Hepatocyte (in vitro differentiated cells): ENCODE measurements at regions not wholly inside any gene's neighbourhood (a gene's known extent, or its start where the extent isn't known, plus 50 kb on each side); places are given as distances from the start of the nearest gene placed in this dataset.

Source experiments
- DNase-seq: peaks from one replicate; pipeline ENCODE4 v3.0.0-alpha.2; 2016; ENCODE audit warnings: low spot score
- H2AFZ ChIP-seq: fragments of 200-600 bp; sonication (generic); 2 replicates; pipeline ENCODE4 v1.6.0; 2016; ENCODE audit warnings: antibody characterized with exemption, mild to moderate bottlenecking
- H3K27ac ChIP-seq: fragments of 200-600 bp; sonication (generic); 2 replicates; pipeline ENCODE4 v1.5.1; 2016; ENCODE audit warnings: mild to moderate bottlenecking
- H3K27me3 ChIP-seq: fragments of 200-600 bp; sonication (generic); 2 replicates; pipeline ENCODE4 v1.6.1; 2016
- H3K36me3 ChIP-seq: fragments of 200-600 bp; sonication (generic); replicated peaks from 2 replicates; pipeline ENCODE4 v1.5.1; 2016; ENCODE audit warnings: low read depth; ENCODE audit not compliant: insufficient read depth
- H3K4me1 ChIP-seq: fragments of 200-600 bp; sonication (generic); 2 replicates; pipeline ENCODE4 v1.5.1; 2016; ENCODE audit warnings: mild to moderate bottlenecking, moderate library complexity; ENCODE audit not compliant: insufficient read depth
- H3K4me2 ChIP-seq: fragments of 200-600 bp; sonication (generic); 2 replicates; pipeline ENCODE4 v1.6.0; 2016
- H3K4me3 ChIP-seq: fragments of 200-600 bp; sonication (generic); 2 replicates; pipeline ENCODE4 v1.5.1; 2016; ENCODE audit warnings: mild to moderate bottlenecking
- H3K79me2 ChIP-seq: fragments of 200-600 bp; sonication (generic); 2 replicates; pipeline ENCODE4 v1.6.0; 2017; ENCODE audit warnings: mild to moderate bottlenecking
- H3K9me2 ChIP-seq: fragments of 200-600 bp; sonication (generic); replicated peaks from 2 replicates; pipeline ENCODE4 v1.6.0; 2017; ENCODE audit warnings: mild to moderate bottlenecking; ENCODE audit not compliant: insufficient read depth
- H3K9me3 ChIP-seq: fragments of 200-600 bp; sonication (generic); 2 replicates; pipeline ENCODE4 v1.5.1; 2016; ENCODE audit warnings: low read depth, mild to moderate bottlenecking
- H4K20me1 ChIP-seq: fragments of 200-600 bp; sonication (generic); 2 replicates; pipeline ENCODE4 v1.6.0; 2016; ENCODE audit warnings: mild to moderate bottlenecking; ENCODE audit not compliant: insufficient read depth, poor library complexity, severe bottlenecking
- CTCF ChIP-seq: fragments of 200-600 bp; sonication (generic); IDR thresholded peaks from 2 replicates; pipeline ENCODE4 v1.5.1; 2016; ENCODE audit warnings: antibody characterized with exemption, mild to moderate bottlenecking; ENCODE audit not compliant: poor library complexity
- EZH2 ChIP-seq: fragments of 200-600 bp; sonication (generic); IDR thresholded peaks from 2 replicates; pipeline ENCODE4 v1.6.1; 2016; ENCODE audit warnings: antibody characterized with exemption, mild to moderate bottlenecking, borderline replicate concordance
- EZH2phosphoT487 ChIP-seq: fragments of 200-600 bp; sonication (generic); IDR thresholded peaks from one replicate; pipeline ENCODE4 v1.6.1; 2018; ENCODE audit warnings: antibody characterized with exemption, mild to moderate bottlenecking, low read depth, moderate library complexity; ENCODE audit not compliant: unreplicated experiment, severe bottlenecking
- WGBS: methylation state at CpG from one replicate; pipeline ENCODE4 v1.1.6; 2016; ENCODE audit warnings: low lambda C conversion rate; ENCODE audit errors: missing lambda C conversion rate; 5-methylcytosine and 5-hydroxymethylcytosine counted together

GRCh38 chr10:6327961-6328698 lies 125.4 kb downstream of the PFKFB3 start:
- Histone ChIP-seq H3K4me2 (no peak overlapping the region), H3K9me2 (no peaks in the 10 kb centered on the region), H3K79me2 (no peaks in the 10 kb centered on the region), H3K27ac (no peak overlapping the region), H4K20me1 (no peaks in the 10 kb centered on the region), H3K27me3 (no peaks in the 10 kb centered on the region), H3K9me3 (no peaks in the 10 kb centered on the region), H2AFZ (no peak overlapping the region), H3K4me3 (no peak overlapping the region), H3K36me3 (no peaks in the 10 kb centered on the region), H3K4me1 (no peaks in the 10 kb centered on the region)
- WGBS = 96% methylated on average over 10 of the region's 10 CpGs
- no peak for DNase-seq
- TF ChIP-seq EZH2 = no peak
- no peak for TF ChIP-seq CTCF
- TF ChIP-seq EZH2phosphoT487 = no peak

GRCh38 chr10:6328699-6329423 lies 126.1 kb downstream of the PFKFB3 start:
- Histone ChIP-seq H3K27ac (no peak overlapping the region), H3K4me2 (no peak overlapping the region), H3K4me1 (no peaks in the 10 kb centered on the region), H3K79me2 (no peaks in the 10 kb centered on the region), H3K9me3 (no peaks in the 10 kb centered on the region), H2AFZ (no peak overlapping the region), H3K27me3 (no peaks in the 10 kb centered on the region), H3K4me3 (no peak overlapping the region), H3K9me2 (no peaks in the 10 kb centered on the region), H3K36me3 (no peaks in the 10 kb centered on the region), H4K20me1 (no peaks in the 10 kb centered on the region)
- WGBS = 92% methylated on average over 11 of the region's 11 CpGs
- TF ChIP-seq EZH2phosphoT487 (no peak), EZH2 (no peak), CTCF (no peak)
- DNase-seq = no peak

GRCh38 chr10:6333086-6333485 lies 130.4 kb downstream of the PFKFB3 start:
- DNase-seq = no peak
- Histone ChIP-seq H2AFZ (no peak overlapping the region), H3K79me2 (no peaks in the 10 kb centered on the region), H3K36me3 (no peaks in the 10 kb centered on the region), H3K4me3 (no peak overlapping the region), H3K4me1 (no peaks in the 10 kb centered on the region), H3K27me3 (no peaks in the 10 kb centered on the region), H3K4me2 (no peak overlapping the region), H3K9me3 (no peaks in the 10 kb centered on the region), H4K20me1 (no peaks in the 10 kb centered on the region), H3K27ac (no peak overlapping the region), H3K9me2 (no peaks in the 10 kb centered on the region)
- WGBS = 86% methylated on average over 4 of the region's 4 CpGs
- TF ChIP-seq EZH2phosphoT487 (no peak), EZH2 (no peak), CTCF (no peak)
